ENCODE measurements at regions not wholly inside any gene's neighbourhood (a gene's known extent, or its start where the extent isn't known, plus 50 kb on each side); places are given as distances from the start of the nearest gene placed in this dataset.

GRCh38 chr10:30728127-30728526, 98.6 kb upstream of the LYZL2 start:
- TF ChIP-seq POLR2A (IDR thresholded peaks at IDR 0.05), result no peak
- TF ChIP-seq CTCF (IDR thresholded peaks at IDR 0.05), result no peak
